OCI-LY1 (cell line): ENCODE measurements at regions not wholly inside any gene's neighbourhood (a gene's known extent, or its start where the extent isn't known, plus 50 kb on each side); places are given as distances from the start of the nearest gene placed in this dataset.

Experiments
- H2AFZ ChIP-seq: fragments of 200-600 bp; sonication (generic), shearing (Covaris generic); 2 replicates; pipeline ENCODE4 v1.6.0; 2014; ENCODE audit warnings: antibody characterized with exemption, mild to moderate bottlenecking, low read length
- H3F3A ChIP-seq: fragments of 200-600 bp; sonication (generic), shearing (Covaris generic); 2 replicates; pipeline ENCODE4 v1.6.0; 2014; ENCODE audit warnings: mild to moderate bottlenecking, antibody characterized with exemption, low read length, moderate library complexity; ENCODE audit not compliant: insufficient read depth
- H3K27ac ChIP-seq: fragments of 200-600 bp; sonication (generic); 2 replicates; pipeline ENCODE4 v1.5.1; 2014; ENCODE audit warnings: low read length, mixed run types, mild to moderate bottlenecking, low read depth; ENCODE audit not compliant: poor library complexity, severe bottlenecking
- H3K27me3 ChIP-seq: fragments of 200-600 bp; sonication (generic); 2 replicates; pipeline ENCODE4 v1.6.0; 2014; ENCODE audit warnings: antibody characterized with exemption, mild to moderate bottlenecking, low read length, moderate library complexity; ENCODE audit not compliant: insufficient read depth
- H3K36me3 ChIP-seq: fragments of 200-600 bp; sonication (generic); 2 replicates; pipeline ENCODE4 v1.6.1; 2014; ENCODE audit warnings: mild to moderate bottlenecking, antibody characterized with exemption, low read length, moderate library complexity, mixed read lengths; ENCODE audit not compliant: insufficient read depth
- H3K4me1 ChIP-seq: fragments of 200-600 bp; sonication (generic); 2 replicates; pipeline ENCODE4 v1.5.1; 2014; ENCODE audit warnings: mild to moderate bottlenecking, low read length, moderate library complexity; ENCODE audit not compliant: insufficient read depth, severe bottlenecking
- H3K4me2 ChIP-seq: fragments of 200-600 bp; sonication (generic), shearing (Covaris generic); 2 replicates; pipeline ENCODE4 v1.6.1; 2014; ENCODE audit warnings: low read length
- H3K4me3 ChIP-seq: fragments of 200-600 bp; sonication (generic); 2 replicates; pipeline ENCODE4 v1.5.1; 2014; ENCODE audit warnings: low read length, low read depth, mild to moderate bottlenecking, mixed read lengths; ENCODE audit not compliant: poor library complexity, severe bottlenecking
- H3K79me2 ChIP-seq: fragments of 200-600 bp; shearing (Covaris generic); 2 replicates; pipeline ENCODE4 v1.6.1; 2016; ENCODE audit warnings: mixed run types, low read length, mixed read lengths; ENCODE audit not compliant: insufficient read depth
- H3K9ac ChIP-seq: fragments of 200-600 bp; sonication (generic), shearing (Covaris generic); 2 replicates; pipeline ENCODE4 v1.6.1; 2014; ENCODE audit warnings: mild to moderate bottlenecking, low read length, mixed read lengths
- H3K9me2 ChIP-seq: fragments of 200-600 bp; sonication (generic), shearing (Covaris generic); 2 replicates; pipeline ENCODE4 v1.6.1; 2014; ENCODE audit warnings: low read depth, mild to moderate bottlenecking, low read length, mixed read lengths
- H3K9me3 ChIP-seq: fragments of 200-600 bp; shearing (Covaris generic); 2 replicates; pipeline ENCODE4 v1.6.1; 2014; ENCODE audit warnings: low read length, mixed read lengths
- H4K20me1 ChIP-seq: fragments of 200-600 bp; sonication (generic), shearing (Covaris generic); 2 replicates; pipeline ENCODE4 v1.6.0; 2016; ENCODE audit warnings: mild to moderate bottlenecking, low read length; ENCODE audit not compliant: insufficient read depth
- CTCF ChIP-seq: fragments of 200-600 bp; sonication (generic), shearing (Covaris generic); IDR thresholded peaks from 2 replicates; pipeline ENCODE4 v1.5.1; 2017; ENCODE audit warnings: mild to moderate bottlenecking, antibody characterized with exemption, low read length, moderate library complexity, mixed read lengths
- EZH2 ChIP-seq: fragments of 200-600 bp; sonication (generic), shearing (Covaris generic); IDR thresholded peaks from 2 replicates; pipeline ENCODE4 v1.8.0; 2017; ENCODE audit warnings: borderline replicate concordance, mixed run types, mild to moderate bottlenecking, antibody characterized with exemption, low read length, moderate library complexity, mixed read lengths

GRCh38 chr6:138013959-138014358 lies 93.3 kb downstream of the PERP start:
- Histone ChIP-seq H3K9me3 (no peaks in the 10 kb centered on the region), H3K4me2 (no peak overlapping the region), H3K4me3 (no peak overlapping the region), H3K27ac (no peak overlapping the region), H4K20me1 (no peaks in the 10 kb centered on the region), H3K4me1 (no peaks in the 10 kb centered on the region), H3F3A (no peaks in the 10 kb centered on the region), H3K79me2 (no peaks in the 10 kb centered on the region), H3K9me2 (no peaks in the 10 kb centered on the region), H3K27me3 (no peaks in the 10 kb centered on the region), H2AFZ (no peak overlapping the region), H3K36me3 (no peaks in the 10 kb centered on the region), H3K9ac (no peak overlapping the region)
- TF ChIP-seq CTCF (no peak), EZH2 (no peak)

GRCh38 chr6:138017166-138017757 lies 90.0 kb downstream of the PERP start:
- Histone ChIP-seq H3K79me2 (no peaks in the 10 kb centered on the region), H2AFZ (no peak overlapping the region), H3K9me3 (no peaks in the 10 kb centered on the region), H3K9ac (no peak overlapping the region), H3K4me2 (no peak overlapping the region), H3K27ac (no peak overlapping the region), H3K27me3 (no peaks in the 10 kb centered on the region), H3K36me3 (no peaks in the 10 kb centered on the region), H3F3A (no peaks in the 10 kb centered on the region), H3K4me3 (no peak overlapping the region), H4K20me1 (no peaks in the 10 kb centered on the region), H3K4me1 (no peaks in the 10 kb centered on the region), H3K9me2 (no peaks in the 10 kb centered on the region)
- no peak for TF ChIP-seq CTCF
- no peak for TF ChIP-seq EZH2

GRCh38 chr6:138018297-138018696 lies 88.9 kb downstream of the PERP start:
- no peaks in the 10 kb centered on the region for H3K36me3 ChIP-seq
- H3K4me2 ChIP-seq, result no peak overlapping the region
- no peaks in the 10 kb centered on the region for H3F3A ChIP-seq
- no peak for TF ChIP-seq CTCF
- TF ChIP-seq EZH2, result no peak
- no peaks in the 10 kb centered on the region for H3K79me2 ChIP-seq
- H3K9ac ChIP-seq, result no peak overlapping the region
- no peaks in the 10 kb centered on the region for H3K27me3 ChIP-seq
- no peak overlapping the region for H2AFZ ChIP-seq
- H3K4me3 ChIP-seq, result no peak overlapping the region
- no peaks in the 10 kb centered on the region for H3K9me2 ChIP-seq
- H3K9me3 ChIP-seq, result no peaks in the 10 kb centered on the region
- H3K27ac ChIP-seq, result no peak overlapping the region
- H4K20me1 ChIP-seq, result no peaks in the 10 kb centered on the region
- H3K4me1 ChIP-seq, result no peaks in the 10 kb centered on the region
